Adrenal gland (tissue), 5 donors: ENCODE measurements at regions not wholly inside any gene's neighbourhood (a gene's known extent, or its start where the extent isn't known, plus 50 kb on each side); places are given as distances from the start of the nearest gene placed in this dataset.

ENCODE experiments used
- CTCF ChIP-seq, 6 experiments: fragments of 450-650 bp in 4 of 6; fragments of 200-600 bp in 2 of 6; sonication (generic) in 1 of 6; IDR thresholded peaks; 1 replicate in 5 of 6; 2 replicates in 1 of 6; pipeline versions ENCODE4 v1.5.1 to v1.8.0; 2016 to 2021; ENCODE audit warnings: antibody characterized with exemption in 6 of 6, mild to moderate bottlenecking in 2 of 6, moderate library complexity in 1 of 6
- POLR2A ChIP-seq, 2 donors: fragments of 450-650 bp; IDR thresholded peaks; one replicate each; pipeline ENCODE4 v1.6.1; 2017; ENCODE audit warnings: antibody characterized with exemption in 2 of 2, mild to moderate bottlenecking in 2 of 2, moderate library complexity in 1 of 2
- donor health status: DM: no; HTN: no; CAD: no.

GRCh38 chr6:84554074-84554473 lies 210.3 kb downstream of the TBX18 start:
- TF ChIP-seq CTCF (IDR thresholded peaks at IDR 0.05) (no peak), POLR2A (IDR thresholded peaks at IDR 0.05) (no peak)
